HS-27A (cell line): ENCODE measurements at regions not wholly inside any gene's neighbourhood (a gene's known extent, or its start where the extent isn't known, plus 50 kb on each side); places are given as distances from the start of the nearest gene placed in this dataset.
A peak's percentile ranks its signal among the peaks of the same experiment; 100 is the strongest.

Experiments
- DNase-seq: peaks from one replicate; pipeline ENCODE4 v3.0.0-alpha.2; 2012; ENCODE audit warnings: low read depth, missing footprints

- peak; percentile 9 for DNase-seq
Observed at GRCh38 chr13:47114030-47114429, 217.2 kb upstream of the HTR2A start.

- DNase-seq, result no peak
Observed at GRCh38 chr13:47112903-47113299, 216.0 kb upstream of the HTR2A start.

GRCh38 chr13:47112205-47112902, 215.5 kb upstream of the HTR2A start:
- no peak for DNase-seq

GRCh38 chr13:47111499-47111898, 214.6 kb upstream of the HTR2A start:
- no peak for DNase-seq

GRCh38 chr13:47110833-47111240, 214.0 kb upstream of the HTR2A start:
- DNase-seq, result no peak

GRCh38 chr13:47110141-47110540, 213.3 kb upstream of the HTR2A start:
- no peak for DNase-seq

GRCh38 chr13:47109028-47109427, 212.2 kb upstream of the HTR2A start:
- DNase-seq, result no peak

- DNase-seq, result no peak
Observed at GRCh38 chr13:47100214-47100853, 203.5 kb upstream of the HTR2A start.

GRCh38 chr13:47094734-47095434, 198.0 kb upstream of the HTR2A start:
- DNase-seq, result no peak

GRCh38 chr13:47092202-47092601, 195.3 kb upstream of the HTR2A start:
- DNase-seq, result no peak

- peak; percentile 7 for DNase-seq
Observed at GRCh38 chr13:47087841-47088240, 191.0 kb upstream of the HTR2A start.

- no peak for DNase-seq
Observed at GRCh38 chr13:47087241-47087640, 190.4 kb upstream of the HTR2A start.

- DNase-seq, result no peak
Observed at GRCh38 chr13:47085346-47085745, 188.5 kb upstream of the HTR2A start.

GRCh38 chr13:47081850-47082249, 185.0 kb upstream of the HTR2A start:
- DNase-seq, result no peak

GRCh38 chr13:47081246-47081645, 184.4 kb upstream of the HTR2A start:
- DNase-seq, result no peak

- no peak for DNase-seq
Observed at GRCh38 chr13:47080621-47081020, 183.8 kb upstream of the HTR2A start.

- DNase-seq, result no peak
Observed at GRCh38 chr13:47076500-47076899, 179.6 kb upstream of the HTR2A start.

- DNase-seq, result no peak
Observed at GRCh38 chr13:47069133-47069532, 172.3 kb upstream of the HTR2A start.

- DNase-seq, result no peak
Observed at GRCh38 chr13:47067306-47067705, 170.5 kb upstream of the HTR2A start.

- no peak for DNase-seq
Observed at GRCh38 chr13:47066226-47066625, 169.4 kb upstream of the HTR2A start.

GRCh38 chr13:47064381-47064780, 167.5 kb upstream of the HTR2A start:
- no peak for DNase-seq

- DNase-seq, result no peak
Observed at GRCh38 chr13:47049276-47049989, 152.6 kb upstream of the HTR2A start.

- DNase-seq, result no peak
Observed at GRCh38 chr13:47046706-47047105, 149.9 kb upstream of the HTR2A start.
